ENCODE measurements at regions not wholly inside any gene's neighbourhood (a gene's known extent, or its start where the extent isn't known, plus 50 kb on each side); places are given as distances from the start of the nearest gene placed in this dataset.
"Not testable (repeated sequence)": the region's sequence is repeated elsewhere in the genome, so short reads cannot be mapped to it uniquely, and the experiment has no call there.

GRCh38 chr3:124636101-124636862 is 94.0 kb upstream of the UMPS start:
- DNase-seq (ENCODE audit: low spot score), result no peak

DNA sequence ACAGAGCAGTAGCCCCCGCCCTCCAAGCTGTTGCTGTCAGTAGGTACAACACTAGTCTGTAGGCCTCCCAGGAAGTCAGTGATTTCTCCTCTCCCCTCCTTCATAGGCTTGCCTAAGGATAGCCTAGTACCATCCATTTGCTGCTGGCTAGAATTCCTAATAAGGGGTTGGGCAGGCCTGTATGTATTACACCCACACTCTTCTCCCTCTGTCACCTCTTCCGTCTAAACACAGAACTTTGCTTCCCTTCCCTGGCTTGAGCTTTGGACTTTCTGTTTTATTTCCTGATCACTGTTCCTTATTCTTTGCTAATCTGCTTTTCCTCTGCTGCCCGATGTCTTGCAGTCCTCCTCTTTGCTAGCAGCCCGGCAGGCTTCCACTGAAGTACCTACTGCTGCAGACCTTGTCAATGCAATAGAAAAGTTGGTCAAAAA is 93.4 kb upstream of the UMPS start:
- peak; percentile 46 for DNase-seq (ENCODE audit: low spot score)

DNA sequence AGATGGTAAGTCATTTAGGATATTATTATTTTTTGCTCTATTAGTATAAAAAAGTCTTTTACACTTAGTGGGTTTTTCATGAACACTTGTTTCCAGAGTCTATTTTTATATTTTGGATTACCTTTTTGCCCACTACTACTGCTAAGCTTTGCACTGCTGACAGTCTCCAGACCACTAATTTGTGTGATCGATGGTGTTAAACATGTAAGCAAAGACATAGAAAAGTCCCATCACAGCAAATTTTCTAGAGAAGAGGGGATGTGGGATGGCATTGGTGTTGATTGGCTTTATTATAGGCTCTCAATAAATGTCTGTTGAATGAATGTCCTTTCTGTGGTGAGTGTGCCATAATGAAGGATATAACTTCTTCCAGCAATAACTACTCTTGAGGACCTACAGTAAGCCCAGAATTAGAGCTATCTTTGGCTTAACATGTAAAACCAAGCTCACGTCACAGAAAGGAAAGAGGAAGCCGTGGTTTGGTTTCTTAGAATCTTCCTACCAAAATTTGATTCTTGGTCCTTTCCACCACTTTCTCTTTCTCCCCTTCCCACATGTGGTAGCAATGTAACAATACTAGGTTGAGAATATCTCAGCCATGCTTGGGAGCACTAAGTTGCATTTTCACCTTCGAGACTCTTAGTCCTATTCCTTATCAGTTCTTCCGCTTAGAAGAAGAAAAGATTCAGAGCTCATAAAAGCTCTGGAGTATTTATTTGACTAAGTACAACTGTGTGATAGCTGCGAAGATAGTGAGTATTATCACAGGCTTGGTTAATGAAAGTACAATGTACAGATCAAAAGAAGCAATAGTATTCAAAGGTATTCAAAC is 90.6 kb upstream of the UMPS start:
- DNase-seq (ENCODE audit: low spot score), result peak; percentile 40

GRCh38 chr3:124640635-124641306 is 89.5 kb upstream of the UMPS start:
- no peak for DNase-seq (ENCODE audit: low spot score)

- no peak for DNase-seq (ENCODE audit: low spot score)
Measured at GRCh38 chr3:124643453-124643852, 86.8 kb upstream of the UMPS start.

- not testable (repeated sequence) for DNase-seq (ENCODE audit: low spot score)
Measured at GRCh38 chr3:124646186-124646585, 84.1 kb upstream of the UMPS start.

GRCh38 chr3:124648551-124648950 is 81.7 kb upstream of the UMPS start:
- no peak for DNase-seq (ENCODE audit: low spot score)

DNA sequence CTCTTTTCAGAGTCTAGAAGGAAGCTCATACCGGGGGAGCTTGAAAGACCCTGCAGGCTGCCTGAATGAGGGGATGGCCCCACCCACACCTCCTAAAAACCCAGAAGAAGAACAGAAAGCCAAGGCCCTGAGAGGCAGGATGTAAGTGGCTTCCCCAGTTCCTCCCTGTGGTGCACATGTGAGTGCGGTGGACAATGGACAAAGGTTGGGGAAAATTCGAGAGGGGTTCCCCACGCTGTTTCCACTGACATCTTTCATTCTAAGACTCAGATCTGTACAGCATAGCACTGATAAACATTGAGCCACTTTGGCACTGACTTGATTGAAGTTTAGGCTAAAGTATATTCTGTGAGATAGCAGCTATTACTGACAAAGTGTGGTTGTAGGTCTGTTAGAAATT is 79.5 kb upstream of the UMPS start:
- DNase-seq (ENCODE audit: low spot score), result no peak

- not testable (repeated sequence) for DNase-seq (ENCODE audit: low spot score)
Measured at GRCh38 chr3:124651416-124651815, 78.8 kb upstream of the UMPS start.

GRCh38 chr3:124652009-124652408 is 78.2 kb upstream of the UMPS start:
- no peak for DNase-seq (ENCODE audit: low spot score)

DNA sequence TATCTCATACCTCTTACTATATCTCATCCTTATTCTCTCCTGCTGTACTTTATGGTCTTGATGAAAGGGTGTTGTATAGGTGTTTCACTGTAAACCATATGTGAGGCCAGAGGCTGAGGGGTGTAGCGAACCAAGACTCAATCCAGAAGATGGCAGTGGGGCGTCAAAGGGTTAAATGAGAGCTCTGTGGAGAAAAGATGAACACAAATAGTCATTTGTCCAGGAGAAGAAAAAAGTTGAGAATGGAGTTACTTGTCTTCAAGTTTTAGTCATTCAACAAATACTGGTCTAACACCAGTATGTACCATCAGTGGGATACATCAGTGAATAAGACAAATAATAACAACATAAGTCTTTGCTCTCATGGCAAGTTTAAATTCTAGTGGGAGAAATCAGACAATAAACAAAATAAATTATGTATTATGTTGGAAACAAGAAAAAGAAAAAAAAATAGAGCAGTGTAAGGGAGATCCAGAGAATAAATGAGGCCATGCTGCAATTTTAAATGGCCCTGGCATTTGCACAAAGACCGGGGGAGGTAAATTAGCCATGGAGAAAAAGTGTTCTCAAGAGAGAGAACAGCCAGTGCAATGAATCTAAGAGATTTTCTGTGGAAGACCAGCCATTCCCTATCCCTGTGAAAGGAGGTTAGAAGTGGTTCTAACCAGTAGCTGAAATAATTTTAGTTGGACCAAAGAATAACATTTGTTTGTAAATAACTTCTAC is 77.0 kb upstream of the UMPS start:
- DNase-seq (ENCODE audit: low spot score), result no peak

DNA sequence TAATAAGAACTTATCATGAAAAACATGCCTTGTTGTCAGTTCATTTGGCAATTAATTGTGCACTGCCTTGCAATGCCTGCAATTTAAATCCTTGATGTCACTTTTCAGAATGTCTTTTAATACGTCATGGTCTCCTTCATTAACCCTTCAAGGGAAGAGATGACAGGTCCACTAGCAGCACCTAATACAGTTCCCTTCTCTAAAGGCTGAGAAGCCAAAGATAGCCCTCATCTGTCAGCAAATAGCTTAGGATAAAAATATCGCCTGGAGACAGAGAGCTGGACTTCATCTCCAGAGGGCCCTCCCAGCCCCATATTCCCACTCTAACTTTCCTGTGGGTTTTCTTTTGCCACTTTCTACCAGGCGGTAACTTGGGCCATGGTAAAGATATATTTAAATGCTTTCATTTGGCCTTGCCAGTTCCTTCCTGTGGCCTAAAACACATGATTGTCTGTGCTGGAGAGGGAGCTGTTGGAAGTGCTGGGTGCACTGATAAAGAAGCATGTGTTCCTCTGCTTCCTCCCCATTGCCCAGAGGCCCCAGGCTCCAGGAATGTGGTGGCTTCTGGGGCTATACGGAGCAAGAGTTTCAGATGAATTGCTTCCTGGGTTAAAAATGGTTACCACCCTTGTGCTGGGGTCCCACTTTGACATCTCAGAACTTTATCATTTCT is 76.3 kb upstream of the UMPS start:
- DNase-seq (ENCODE audit: low spot score), result no peak

GRCh38 chr3:124654470-124654845 is 75.8 kb upstream of the UMPS start:
- DNase-seq (ENCODE audit: low spot score), result no peak

GRCh38 chr3:124656531-124656930 is 73.7 kb upstream of the UMPS start:
- DNase-seq (ENCODE audit: low spot score), result no peak

DNA sequence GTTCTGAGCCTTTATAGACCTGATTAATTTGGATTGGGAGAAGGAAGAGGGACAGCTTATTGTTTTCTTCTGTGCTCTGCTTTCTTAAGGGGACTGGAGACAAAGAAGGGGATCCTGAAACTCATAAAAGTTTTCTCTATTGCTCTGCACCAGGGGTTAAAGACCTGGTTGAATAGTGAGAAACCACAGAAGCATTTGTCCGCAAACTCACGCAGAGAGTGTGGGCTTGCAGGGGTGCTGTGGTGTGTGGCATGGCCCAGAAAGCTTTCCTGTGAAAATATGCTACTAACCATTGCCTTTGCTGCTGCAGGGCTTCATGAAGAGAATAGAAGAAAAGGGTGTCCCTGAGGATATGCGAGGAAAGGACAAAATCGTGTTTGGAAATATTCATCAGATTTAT is 73.1 kb upstream of the UMPS start:
- DNase-seq (ENCODE audit: low spot score), result no peak

GRCh38 chr3:124658270-124658669 is 72.0 kb upstream of the UMPS start:
- DNase-seq (ENCODE audit: low spot score), result no peak

- DNase-seq (ENCODE audit: low spot score), result no peak
Measured at GRCh38 chr3:124659175-124659574, 71.1 kb upstream of the UMPS start.

DNA sequence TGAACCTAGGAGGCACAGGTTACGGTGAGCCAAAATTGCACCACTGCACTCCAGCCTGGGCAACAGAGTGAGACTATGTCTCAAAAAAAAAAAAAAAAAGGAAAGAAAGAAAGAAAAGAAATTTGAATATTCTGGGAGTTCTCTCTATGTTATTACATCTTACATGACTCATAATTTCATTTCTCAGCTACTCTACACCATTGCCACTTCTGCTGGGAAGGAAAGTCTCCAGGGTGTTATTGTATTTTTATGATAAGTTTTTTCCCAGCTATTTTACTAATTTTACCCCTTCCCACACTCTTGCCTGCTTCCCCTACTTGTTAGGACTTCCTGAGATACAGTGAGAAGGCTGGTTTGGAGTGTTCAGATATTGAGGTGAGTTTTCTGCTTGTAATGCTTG is 69.7 kb upstream of the UMPS start:
- DNase-seq (ENCODE audit: low spot score), result no peak

DNA sequence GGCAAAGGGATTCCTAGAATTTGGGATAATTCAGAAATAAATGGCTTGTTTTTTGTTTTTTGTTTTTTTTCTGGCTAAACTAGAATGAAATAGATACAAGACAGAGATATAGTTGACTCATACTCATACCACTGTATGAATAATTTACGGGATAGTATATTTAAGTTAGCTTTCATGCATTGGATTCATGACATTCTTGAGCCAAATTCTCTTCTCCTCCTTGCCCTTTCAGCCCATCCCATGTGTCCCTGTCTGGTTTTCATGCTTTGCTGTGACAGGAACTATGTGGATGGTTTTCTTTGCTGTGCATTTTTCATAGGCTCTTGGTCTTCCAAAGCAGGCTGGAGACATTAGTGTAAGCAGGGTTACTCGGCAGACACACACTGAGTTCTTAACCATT is 66.6 kb upstream of the UMPS start:
- no peak for DNase-seq (ENCODE audit: low spot score)

- no peak for DNase-seq (ENCODE audit: low spot score)
Measured at GRCh38 chr3:124664804-124665203, 65.4 kb upstream of the UMPS start.

- no peak for DNase-seq (ENCODE audit: low spot score)
Measured at GRCh38 chr3:124666067-124666466, 64.2 kb upstream of the UMPS start.

GRCh38 chr3:124669470-124669869 is 60.8 kb upstream of the UMPS start:
- no peak for DNase-seq (ENCODE audit: low spot score)
